Neural cell (in vitro differentiated cells): ENCODE measurements at regions not wholly inside any gene's neighbourhood (a gene's known extent, or its start where the extent isn't known, plus 50 kb on each side); places are given as distances from the start of the nearest gene placed in this dataset.

Experiments
- H2AFZ ChIP-seq: fragments of 200-600, 300-800 bp; sonication (generic), shearing (Covaris generic); 2 replicates; pipeline ENCODE4 v1.6.0; 2014; ENCODE audit warnings: low read depth, mild to moderate bottlenecking, antibody characterized with exemption, low read length, moderate library complexity
- H3F3A ChIP-seq: fragments of 200-600 bp; shearing (Covaris generic); 2 replicates; pipeline ENCODE4 v1.6.1; 2016; ENCODE audit warnings: mild to moderate bottlenecking, moderate library complexity, mixed read lengths, antibody characterized with exemption, low read length; ENCODE audit not compliant: insufficient read depth, poor library complexity, severe bottlenecking
- H3K27ac ChIP-seq: fragments of 200-600, 300-800 bp; sonication (generic), shearing (Covaris generic); 2 replicates; pipeline ENCODE4 v1.5.1; 2014; ENCODE audit warnings: mild to moderate bottlenecking, low read length, moderate library complexity
- H3K27me3 ChIP-seq: fragments of 300-800, 200-600 bp; sonication (generic), shearing (Covaris generic); 2 replicates; pipeline ENCODE4 v1.6.0; 2014; ENCODE audit warnings: mild to moderate bottlenecking, low read depth, low read length, moderate library complexity; ENCODE audit not compliant: insufficient read depth
- H3K36me3 ChIP-seq: fragments of 300-800, 200-600 bp; sonication (generic), shearing (Covaris generic); 2 replicates; pipeline ENCODE4 v1.5.1; 2014; ENCODE audit warnings: mild to moderate bottlenecking, antibody characterized with exemption, low read length, moderate library complexity; ENCODE audit not compliant: insufficient read depth
- H3K4me2 ChIP-seq: fragments of 300-800, 200-600 bp; sonication (generic), shearing (Covaris generic); 2 replicates; pipeline ENCODE4 v1.6.0; 2014; ENCODE audit warnings: mild to moderate bottlenecking, low read length
- H3K4me3 ChIP-seq: fragments of 300-800, 200-600 bp; sonication (generic), shearing (Covaris generic); 2 replicates; pipeline ENCODE4 v1.5.1; 2014; ENCODE audit warnings: mild to moderate bottlenecking, low read length, moderate library complexity
- H3K79me2 ChIP-seq: fragments of 200-600 bp; shearing (Covaris generic); replicated peaks from 2 replicates; pipeline ENCODE4 v1.6.0; 2014; ENCODE audit warnings: mild to moderate bottlenecking, low read length, moderate library complexity; ENCODE audit not compliant: insufficient read depth
- H3K9ac ChIP-seq: fragments of 300-800, 200-600 bp; sonication (generic), shearing (Covaris generic); 2 replicates; pipeline ENCODE4 v1.6.1; 2016; ENCODE audit warnings: mild to moderate bottlenecking, low read length, mixed read lengths
- H3K9me2 ChIP-seq: fragments of 200-600 bp; shearing (Covaris generic); 2 replicates; pipeline ENCODE4 v1.6.1; 2016; ENCODE audit warnings: mild to moderate bottlenecking, low read length, mixed read lengths; ENCODE audit not compliant: insufficient read depth
- H3K9me3 ChIP-seq: fragments of 200-600, 300-800 bp; sonication (generic), shearing (Covaris generic); 2 replicates; pipeline ENCODE4 v1.6.1; 2016; ENCODE audit warnings: mild to moderate bottlenecking, mixed run types, low read length, moderate library complexity, mixed read lengths
- H4K20me1 ChIP-seq: fragments of 200-600 bp; shearing (Covaris generic); 2 replicates; pipeline ENCODE4 v1.6.1; 2016; ENCODE audit warnings: mild to moderate bottlenecking, mixed run types; ENCODE audit not compliant: insufficient read depth
- CTCF ChIP-seq: fragments of 450-650 bp; IDR thresholded peaks from 2 replicates; pipeline ENCODE4 v1.5.1; 2014; ENCODE audit warnings: antibody characterized with exemption, mild to moderate bottlenecking, moderate library complexity; ENCODE audit not compliant: poor library complexity, severe bottlenecking
- EP300 ChIP-seq: fragments of 450-650 bp; conservative IDR thresholded peaks from 2 replicates; pipeline ENCODE4 v1.6.1; 2014; ENCODE audit warnings: antibody characterized with exemption, mild to moderate bottlenecking, moderate library complexity; ENCODE audit not compliant: poor library complexity, severe bottlenecking
- EZH2 ChIP-seq: fragments of 200-600, 300-800 bp; shearing (Covaris generic), sonication (generic); IDR thresholded peaks from 2 replicates; pipeline ENCODE4 v1.6.1; 2014; ENCODE audit warnings: antibody characterized with exemption, low read length, borderline replicate concordance, mild to moderate bottlenecking; ENCODE audit not compliant: insufficient read depth, poor library complexity, severe bottlenecking
- MXI1 ChIP-seq: fragments of 450-650 bp; conservative IDR thresholded peaks from 2 replicates; pipeline ENCODE4 v1.6.1; 2014; ENCODE audit warnings: antibody characterized with exemption, mild to moderate bottlenecking; ENCODE audit not compliant: poor library complexity, severe bottlenecking
- POLR2AphosphoS5 ChIP-seq: IDR thresholded peaks from 2 replicates; pipeline ENCODE4 v1.6.1; 2012
- RAD21 ChIP-seq: fragments of 450-650 bp; conservative IDR thresholded peaks from 2 replicates; pipeline ENCODE4 v1.6.1; 2014; ENCODE audit warnings: antibody characterized with exemption, mild to moderate bottlenecking, moderate library complexity
- REST ChIP-seq: IDR thresholded peaks from 2 replicates; pipeline ENCODE4 v1.6.1; 2012; ENCODE audit warnings: borderline replicate concordance
- SMC3 ChIP-seq: fragments of 450-650 bp; conservative IDR thresholded peaks from 2 replicates; pipeline ENCODE4 v1.6.1; 2014; ENCODE audit warnings: antibody characterized with exemption, mild to moderate bottlenecking, moderate library complexity; ENCODE audit not compliant: poor library complexity
- TAF1 ChIP-seq: IDR thresholded peaks from 2 replicates; pipeline ENCODE4 v1.6.1; 2012; ENCODE audit warnings: low read depth

GRCh38 chr3:118199044-118199443, 835.6 kb downstream of the IGSF11 start:
- Histone ChIP-seq H3K36me3 (no peaks in the 10 kb centered on the region), H3K27me3 (no peaks in the 10 kb centered on the region), H3K9me3 (peaks cover 2% of the 10 kb centered on the region), H3K4me3 (no peak overlapping the region), H3K79me2 (no peaks in the 10 kb centered on the region), H3K27ac (no peak overlapping the region), H3K9ac (no peak overlapping the region), H3F3A (no peaks in the 10 kb centered on the region), H3K9me2 (no peaks in the 10 kb centered on the region), H4K20me1 (no peaks in the 10 kb centered on the region), H2AFZ (no peak overlapping the region), H3K4me2 (no peak overlapping the region)
- TF ChIP-seq POLR2AphosphoS5: no peak
- TF ChIP-seq SMC3: no peak
- no peak for TF ChIP-seq MXI1
- TF ChIP-seq EZH2: no peak
- no peak for TF ChIP-seq CTCF
- no peak for TF ChIP-seq TAF1
- no peak for TF ChIP-seq RAD21
- TF ChIP-seq EP300: no peak
- no peak for TF ChIP-seq REST

- Histone ChIP-seq H3K9ac (no peak overlapping the region), H2AFZ (no peak overlapping the region), H3K79me2 (no peaks in the 10 kb centered on the region), H3K4me2 (no peak overlapping the region), H3K9me3 (no peaks in the 10 kb centered on the region), H3K27me3 (no peaks in the 10 kb centered on the region), H3K27ac (no peak overlapping the region), H3K9me2 (no peaks in the 10 kb centered on the region), H3K4me3 (no peak overlapping the region), H3F3A (no peaks in the 10 kb centered on the region), H4K20me1 (no peaks in the 10 kb centered on the region), H3K36me3 (no peaks in the 10 kb centered on the region)
- no peak for TF ChIP-seq REST
- TF ChIP-seq SMC3: no peak
- no peak for TF ChIP-seq POLR2AphosphoS5
- no peak for TF ChIP-seq MXI1
- TF ChIP-seq RAD21: no peak
- TF ChIP-seq EZH2: no peak
- no peak for TF ChIP-seq TAF1
- no peak for TF ChIP-seq CTCF
- no peak for TF ChIP-seq EP300
Observed at GRCh38 chr3:118204052-118204656, 830.5 kb downstream of the IGSF11 start.
